Lower leg skin (tissue), 4 donors: ENCODE measurements at regions not wholly inside any gene's neighbourhood (a gene's known extent, or its start where the extent isn't known, plus 50 kb on each side); places are given as distances from the start of the nearest gene placed in this dataset.

ENCODE experiments used
- DNase-seq, 2 donors: peaks; one replicate each; pipeline ENCODE4 v3.0.0-alpha.2; 2019; ENCODE audit warnings: low spot score in 2 of 2
- H3K4me3 ChIP-seq: fragments of 200-600 bp; sonication (generic); 2 replicates; pipeline ENCODE4 v1.5.1; 2017; ENCODE audit warnings: mild to moderate bottlenecking, low read depth; ENCODE audit not compliant: poor library complexity, severe bottlenecking
- CTCF ChIP-seq, 3 donors: fragments of 450-650 bp; IDR thresholded peaks; one replicate each; pipeline ENCODE4 v1.5.1; 2016; ENCODE audit warnings: antibody characterized with exemption in 3 of 3, mild to moderate bottlenecking in 3 of 3, moderate library complexity in 2 of 3
- POLR2A ChIP-seq, 2 donors: fragments of 450-650 bp; IDR thresholded peaks; one replicate each; pipeline ENCODE4 v1.6.1; 2016 to 2017; ENCODE audit warnings: antibody characterized with exemption in 2 of 2, mild to moderate bottlenecking in 1 of 2, moderate library complexity in 1 of 2
- WGBS, 2 donors: methylation state at CpG; one replicate each; pipeline ENCODE4 v1.1.5; 2018; 5-methylcytosine and 5-hydroxymethylcytosine counted together
- intact Hi-C: fragments of 100-400 bp; cut with DNase I; formaldehyde crosslinking; loops from one replicate; pipeline ENCODE4 v1.15.0; 2023; ENCODE audit warnings: low total_unique reads

- WGBS, 2 donors = 62 to 68% methylated on average over 2 of the region's 2 CpGs
- no peak for DNase-seq
- TF ChIP-seq POLR2A (IDR thresholded peaks at IDR 0.05) = no peak
- no peak for TF ChIP-seq CTCF (IDR thresholded peaks at IDR 0.05)
- intact Hi-C loops = no loop called here
- no peak overlapping the region for H3K4me3 ChIP-seq
Measured at GRCh38 chr12:75959060-75959459, 72.5 kb downstream of the PHLDA1 start.

DNA sequence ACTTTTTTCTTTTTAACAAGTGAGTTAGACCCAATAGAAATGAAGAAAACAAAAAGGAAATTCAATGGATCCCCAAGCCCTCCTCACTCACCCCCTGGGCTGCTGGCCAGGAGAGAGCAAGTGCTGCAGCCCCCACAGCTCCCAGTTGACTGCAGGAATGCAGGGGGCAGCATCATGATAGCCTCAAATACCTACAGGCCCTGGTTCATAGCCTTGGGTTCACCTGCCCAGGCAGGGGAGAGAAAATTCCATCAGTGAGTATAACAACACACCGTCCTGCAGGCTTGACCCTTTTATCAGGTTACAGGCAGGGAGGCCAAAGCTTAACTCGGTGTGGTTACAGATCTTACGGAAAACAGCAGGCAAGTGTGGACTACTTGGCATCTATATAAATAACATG is 76.3 kb downstream of the PHLDA1 start:
- no peak for DNase-seq
- intact Hi-C loops = no loop called here
- WGBS, 2 donors = 99 to 100% methylated on average over 3 of the region's 3 CpGs
- TF ChIP-seq POLR2A (IDR thresholded peaks at IDR 0.05) (no peak), CTCF (IDR thresholded peaks at IDR 0.05) (no peak)
- H3K4me3 ChIP-seq = no peak overlapping the region

- no peak for TF ChIP-seq POLR2A (IDR thresholded peaks at IDR 0.05)
- no peak for TF ChIP-seq CTCF (IDR thresholded peaks at IDR 0.05)
- WGBS, 2 donors = 96 to 98% methylated on average over 2 of the region's 2 CpGs
- intact Hi-C loops = no loop called here
- no peak overlapping the region for H3K4me3 ChIP-seq
- no peak for DNase-seq
Measured at GRCh38 chr12:75954749-75955148, 76.8 kb downstream of the PHLDA1 start.

DNA sequence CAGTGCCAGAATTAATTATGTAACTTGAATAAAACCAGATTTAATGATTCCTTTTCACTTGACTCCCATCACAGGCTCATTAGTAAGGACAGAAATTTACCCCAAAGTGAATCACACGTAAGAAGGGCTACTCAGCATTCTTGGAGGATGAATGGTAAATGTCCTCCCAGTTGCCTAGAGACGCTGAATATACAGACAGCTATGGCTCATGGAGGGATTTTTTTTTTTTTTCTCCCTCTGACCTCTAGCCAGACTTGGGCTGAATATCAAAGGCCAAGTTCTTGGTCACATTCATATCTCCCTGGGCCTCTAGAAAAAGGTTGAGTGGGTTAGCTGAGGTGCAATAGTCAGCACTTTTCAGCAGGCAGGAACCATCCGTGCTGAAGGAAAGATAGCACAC is 77.5 kb downstream of the PHLDA1 start:
- DNase-seq = no peak
- peak in 1 of 3 donors; percentile 70 for TF ChIP-seq CTCF (IDR thresholded peaks at IDR 0.05)
- TF ChIP-seq POLR2A (IDR thresholded peaks at IDR 0.05) = no peak
- no peak overlapping the region for H3K4me3 ChIP-seq
- intact Hi-C loops = no loop called here
- WGBS, 2 donors = 59 to 74% methylated on average over 3 of the region's 3 CpGs

- 33 to 40% methylated on average over 5 of the region's 5 CpGs for WGBS, 2 donors
- DNase-seq = no peak
- intact Hi-C loops = no loop called here
- no peak overlapping the region for H3K4me3 ChIP-seq
- TF ChIP-seq POLR2A (IDR thresholded peaks at IDR 0.05) = no peak
- TF ChIP-seq CTCF (IDR thresholded peaks at IDR 0.05) = no peak
Measured at GRCh38 chr12:75953312-75953906, 78.2 kb downstream of the PHLDA1 start.
